ENCODE measurements at regions not wholly inside any gene's neighbourhood (a gene's known extent, or its start where the extent isn't known, plus 50 kb on each side); places are given as distances from the start of the nearest gene placed in this dataset.

GRCh38 chr5:90185897-90186468, 223.6 kb downstream of the CETN3 start:
- TF ChIP-seq CTCF (IDR thresholded peaks at IDR 0.05) (no peak), POLR2AphosphoS5 (IDR thresholded peaks at IDR 0.05) (no peak), EP300 (IDR thresholded peaks at IDR 0.05) (no peak)
